ENCODE measurements at regions not wholly inside any gene's neighbourhood (a gene's known extent, or its start where the extent isn't known, plus 50 kb on each side); places are given as distances from the start of the nearest gene placed in this dataset.

DNA sequence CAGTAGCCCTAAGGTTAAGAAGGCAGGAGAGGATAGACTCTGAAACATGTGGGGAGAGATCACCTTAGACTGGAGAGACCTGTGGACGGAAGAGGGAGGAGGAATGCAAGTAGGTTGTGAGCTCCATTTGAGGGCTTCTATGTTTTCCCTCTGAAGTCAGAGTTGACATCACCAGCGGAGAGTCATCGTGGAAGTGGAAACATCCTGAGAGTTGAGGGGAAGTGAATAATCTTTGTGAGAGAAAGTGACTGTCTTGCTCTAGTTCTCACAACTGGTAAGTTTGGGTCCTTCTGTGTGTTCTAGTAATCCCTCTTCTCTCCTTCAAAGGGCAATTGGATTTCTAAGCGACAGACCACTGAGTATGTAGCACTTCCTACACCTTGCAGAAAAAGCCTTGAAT lies 103.6 kb upstream of the CCND2 start:
- H3K36me3 ChIP-seq (ENCODE audit: control insufficient read depth, insufficient read depth, low read length), result no peaks in the 10 kb centered on the region
- DNase-seq (no peak), ATAC-seq (ENCODE audit: low read depth) (no peak)
- no peaks in the 10 kb centered on the region for H4K20me1 ChIP-seq (ENCODE audit: insufficient read depth, low read length)
- no peak overlapping the region for H2AK5ac ChIP-seq (ENCODE audit: low read depth, low read length)
- in situ Hi-C loops (cut with MboI; ENCODE audit: low sequenced_read_pairs), result no loop called here
- no peaks in the 10 kb centered on the region for H3K9me3 ChIP-seq (ENCODE audit: control insufficient read depth, insufficient read depth, low read length)
- WGBS, 2 experiments (ENCODE audit: extremely low coverage in 2 of 2, insufficient read length in 1 of 2), result no CpG with 5 or more reads among the region's 4 CpGs
- no peak overlapping the region for H4K5ac ChIP-seq (ENCODE audit: low read depth, low read length)
- no peak overlapping the region for H2BK15ac ChIP-seq (ENCODE audit: low read depth, low read length)
- H2BK5ac ChIP-seq (ENCODE audit: low read depth, low read length, poor library complexity, severe bottlenecking), result no peak overlapping the region
- intact Hi-C loops (cut with micrococcal nuclease), result no loop called here
- no peak overlapping the region for H3K14ac ChIP-seq (replicated peaks; ENCODE audit: low read depth, low read length)
- no peak overlapping the region for H3K27ac ChIP-seq (ENCODE audit: insufficient read depth, low read length)
- POLR2A ChIA-PET (ENCODE audit: unreplicated experiment), result no interaction called here
- no peaks in the 10 kb centered on the region for H3K9me1 ChIP-seq (ENCODE audit: insufficient read depth, low read length)
- H3K9ac ChIP-seq (ENCODE audit: low read depth, low read length), result no peak overlapping the region
- H3K4me2 ChIP-seq (ENCODE audit: low read depth, low read length), result no peak overlapping the region
- H4K91ac ChIP-seq (ENCODE audit: insufficient read depth, low read depth, low read length), result no peak overlapping the region
- TF ChIP-seq RFX5 (IDR thresholded peaks at IDR 0.05; ENCODE audit: low read depth, low read length) (no peak), MAZ (IDR thresholded peaks at IDR 0.05; ENCODE audit: borderline replicate concordance, low read depth, low read length) (no peak), POLR2A (IDR thresholded peaks at IDR 0.05; ENCODE audit: low read depth, low read length) (no peak), NFE2L2 (IDR thresholded peaks at IDR 0.05; ENCODE audit: low read depth, low read length) (no peak), SMC3 (IDR thresholded peaks at IDR 0.05; ENCODE audit: low read depth, low read length) (no peak), CTCF (conservative IDR thresholded peaks at IDR 0.05; ENCODE audit: low read depth, low read length) (no peak), RAD21 (IDR thresholded peaks at IDR 0.05; ENCODE audit: low read length) (no peak), MXI1 (IDR thresholded peaks at IDR 0.05; ENCODE audit: borderline replicate concordance, low read depth, low read length) (no peak)
- no peak overlapping the region for H4K8ac ChIP-seq (ENCODE audit: low read depth in 2 of 2, low read length in 2 of 2)
- H2BK120ac ChIP-seq (ENCODE audit: low read depth, low read length), result no peak overlapping the region
- peaks cover under 1% of the 10 kb centered on the region; the same call in 1 of the 2 replicates for H3K4me1 ChIP-seq (ENCODE audit: control insufficient read depth, insufficient read depth, low read length)
- H2AK9ac ChIP-seq (replicated peaks; ENCODE audit: low read depth, low read length, poor library complexity), result no peak overlapping the region
- dilution Hi-C loops (cut with HindIII; ENCODE audit: low sequenced_read_pairs, unreplicated experiment), result no loop called here
- no peak overlapping the region for H3K23ac ChIP-seq (ENCODE audit: low read depth, low read length)
- no peak overlapping the region for H3K18ac ChIP-seq (ENCODE audit: low read depth, low read length)
- CTCF ChIA-PET, result no interaction called here
- H2BK20ac ChIP-seq (ENCODE audit: low read depth, low read length), result no peak overlapping the region
- H3K4ac ChIP-seq (ENCODE audit: low read depth, low read length), result no peak overlapping the region
- no TSS peak for BruUV-seq (replicated peaks)
- H2AFZ ChIP-seq (replicated peaks; ENCODE audit: low read length, poor library complexity), result no peak overlapping the region
- H3K27me3 ChIP-seq (ENCODE audit: control insufficient read depth, insufficient read depth, low read length), result no peaks in the 10 kb centered on the region; the same call in 1 of the 2 replicates
- H3K4me3 ChIP-seq (ENCODE audit: insufficient read depth, low read depth, low read length), result no peak overlapping the region
- H3K56ac ChIP-seq (ENCODE audit: extremely low read depth, insufficient read depth, low read length), result no peak overlapping the region
- H3K79me1 ChIP-seq (ENCODE audit: low read depth in 1 of 2, low read length in 2 of 2), result no peaks in the 10 kb centered on the region

Measured in IMR-90 (cell line).